Stomach smooth muscle (tissue), 2 donors: ENCODE measurements at regions not wholly inside any gene's neighbourhood (a gene's known extent, or its start where the extent isn't known, plus 50 kb on each side); places are given as distances from the start of the nearest gene placed in this dataset.

Source experiments
- H3K27ac ChIP-seq: one replicate; pipeline ENCODE4 v1.7.0; 2013; ENCODE audit warnings: mild to moderate bottlenecking, low read length, inconsistent platforms
- H3K27me3 ChIP-seq, 2 donors: one replicate each; pipeline ENCODE4 v1.7.0; 2013; ENCODE audit warnings: low read length in 2 of 2; ENCODE audit not compliant: insufficient read depth in 2 of 2, control insufficient read depth in 1 of 2
- H3K36me3 ChIP-seq, 2 donors: one replicate each; pipeline ENCODE4 v1.7.0; 2013; ENCODE audit warnings: low read length in 2 of 2; ENCODE audit not compliant: control insufficient read depth in 2 of 2, insufficient read depth in 2 of 2
- H3K4me1 ChIP-seq: one replicate; pipeline ENCODE4 v1.7.0; 2013; ENCODE audit warnings: low read length; ENCODE audit not compliant: control insufficient read depth, insufficient read depth
- H3K4me3 ChIP-seq, 2 donors: one replicate each; pipeline ENCODE4 v1.7.0; 2013; ENCODE audit warnings: low read length in 2 of 2
- H3K9ac ChIP-seq, 2 donors: one replicate each; pipeline ENCODE4 v1.7.0; 2013; ENCODE audit warnings: low read length in 2 of 2, mild to moderate bottlenecking in 1 of 2
- H3K9me3 ChIP-seq, 2 donors: one replicate each; pipeline ENCODE4 v1.7.0; 2013; ENCODE audit warnings: low read length in 2 of 2; ENCODE audit not compliant: control insufficient read depth in 2 of 2
- donor health status: healthy.
- donor health status: Pancreatic carcinoma.

- no peaks in the 10 kb centered on the region for H3K27me3 ChIP-seq
- peaks cover 6% of the 10 kb centered on the region for H3K4me1 ChIP-seq
- no peak overlapping the region for H3K4me3 ChIP-seq
- no peak overlapping the region for H3K27ac ChIP-seq
- no peaks in the 10 kb centered on the region for H3K36me3 ChIP-seq
- no peak overlapping the region for H3K9ac ChIP-seq
- H3K9me3 ChIP-seq = no peaks in the 10 kb centered on the region
Observed at GRCh38 chr6:140071601-140072062, 697.2 kb upstream of the CITED2 start.

GRCh38 chr6:140070846-140071473, 696.5 kb upstream of the CITED2 start:
- no peak overlapping the region for H3K9ac ChIP-seq
- H3K4me3 ChIP-seq = no peak overlapping the region
- peaks cover 6% of the 10 kb centered on the region for H3K4me1 ChIP-seq
- H3K36me3 ChIP-seq = no peaks in the 10 kb centered on the region
- H3K27ac ChIP-seq = no peak overlapping the region
- H3K9me3 ChIP-seq = no peaks in the 10 kb centered on the region
- H3K27me3 ChIP-seq = no peaks in the 10 kb centered on the region

GRCh38 chr6:140069576-140069975, 695.1 kb upstream of the CITED2 start:
- H3K9me3 ChIP-seq = no peaks in the 10 kb centered on the region
- no peaks in the 10 kb centered on the region for H3K27me3 ChIP-seq
- peaks cover 6% of the 10 kb centered on the region for H3K4me1 ChIP-seq
- no peaks in the 10 kb centered on the region for H3K36me3 ChIP-seq
- no peak overlapping the region for H3K4me3 ChIP-seq
- H3K9ac ChIP-seq = no peak overlapping the region
- H3K27ac ChIP-seq = no peak overlapping the region

- H3K27me3 ChIP-seq = no peaks in the 10 kb centered on the region
- no peaks in the 10 kb centered on the region for H3K36me3 ChIP-seq
- no peak overlapping the region for H3K4me3 ChIP-seq
- H3K4me1 ChIP-seq = peaks cover 6% of the 10 kb centered on the region
- no peak overlapping the region for H3K27ac ChIP-seq
- no peak overlapping the region for H3K9ac ChIP-seq
- H3K9me3 ChIP-seq = no peaks in the 10 kb centered on the region
Observed at GRCh38 chr6:140068801-140069200, 694.4 kb upstream of the CITED2 start.

GRCh38 chr6:140064366-140064765, 689.9 kb upstream of the CITED2 start:
- Histone ChIP-seq H3K27me3 (no peaks in the 10 kb centered on the region), H3K4me3 (no peak overlapping the region), H3K36me3 (no peaks in the 10 kb centered on the region), H3K4me1 (peaks cover 7% of the 10 kb centered on the region), H3K27ac (no peak overlapping the region), H3K9me3 (no peaks in the 10 kb centered on the region), H3K9ac (no peak overlapping the region)

GRCh38 chr6:140063021-140063399, 688.6 kb upstream of the CITED2 start:
- Histone ChIP-seq H3K9ac (no peak overlapping the region), H3K27ac (no peak overlapping the region), H3K4me3 (no peak overlapping the region), H3K27me3 (no peaks in the 10 kb centered on the region), H3K9me3 (no peaks in the 10 kb centered on the region), H3K4me1 (peaks cover 7% of the 10 kb centered on the region), H3K36me3 (no peaks in the 10 kb centered on the region)

GRCh38 chr6:140062043-140063020, 687.9 kb upstream of the CITED2 start:
- Histone ChIP-seq H3K4me3 (no peak overlapping the region), H3K9ac (no peak overlapping the region), H3K4me1 (peaks cover 7% of the 10 kb centered on the region), H3K9me3 (no peaks in the 10 kb centered on the region), H3K36me3 (no peaks in the 10 kb centered on the region), H3K27ac (no peak overlapping the region), H3K27me3 (no peaks in the 10 kb centered on the region)

GRCh38 chr6:140061110-140062042, 686.9 kb upstream of the CITED2 start:
- H3K4me1 ChIP-seq = peaks cover 7% of the 10 kb centered on the region
- H3K27me3 ChIP-seq = no peaks in the 10 kb centered on the region
- no peaks in the 10 kb centered on the region for H3K36me3 ChIP-seq
- no peak overlapping the region for H3K27ac ChIP-seq
- H3K4me3 ChIP-seq = no peak overlapping the region
- H3K9ac ChIP-seq = no peak overlapping the region
- H3K9me3 ChIP-seq = no peaks in the 10 kb centered on the region

- Histone ChIP-seq H3K36me3 (no peaks in the 10 kb centered on the region), H3K9me3 (no peaks in the 10 kb centered on the region), H3K27me3 (no peaks in the 10 kb centered on the region), H3K27ac (no peak overlapping the region), H3K4me3 (no peak overlapping the region), H3K9ac (no peak overlapping the region), H3K4me1 (peaks cover 7% of the 10 kb centered on the region)
Observed at GRCh38 chr6:140059947-140060346, 685.5 kb upstream of the CITED2 start.

GRCh38 chr6:140058863-140059262, 684.4 kb upstream of the CITED2 start:
- no peak overlapping the region for H3K27ac ChIP-seq
- peaks cover 7% of the 10 kb centered on the region for H3K4me1 ChIP-seq
- no peaks in the 10 kb centered on the region for H3K9me3 ChIP-seq
- no peaks in the 10 kb centered on the region for H3K36me3 ChIP-seq
- H3K27me3 ChIP-seq = no peaks in the 10 kb centered on the region
- no peak overlapping the region for H3K4me3 ChIP-seq
- H3K9ac ChIP-seq = no peak overlapping the region
